ENCODE measurements at regions not wholly inside any gene's neighbourhood (a gene's known extent, or its start where the extent isn't known, plus 50 kb on each side); places are given as distances from the start of the nearest gene placed in this dataset.

GRCh38 chr1:198923993-198924392 is 285.2 kb downstream of the PTPRC start:
- H3K27me3 ChIP-seq (ENCODE audit: insufficient read depth, low read length), result no peaks in the 10 kb centered on the region
- H3K36me3 ChIP-seq (ENCODE audit: insufficient read depth, low read depth, low read length), result no peaks in the 10 kb centered on the region
- H3K27ac ChIP-seq (ENCODE audit: low read length), result no peak overlapping the region
- H3K4me3 ChIP-seq (ENCODE audit: low read length), result no peak overlapping the region
- H3K9ac ChIP-seq (ENCODE audit: low read depth, low read length), result no peak overlapping the region
- H3K9me3 ChIP-seq (ENCODE audit: insufficient read depth, low read depth, low read length), result no peaks in the 10 kb centered on the region
- H3K4me1 ChIP-seq (ENCODE audit: insufficient read depth, low read length), result no peaks in the 10 kb centered on the region

GRCh38 chr1:198925567-198925966 is 286.7 kb downstream of the PTPRC start:
- Histone ChIP-seq H3K9me3 (ENCODE audit: insufficient read depth, low read depth, low read length) (no peaks in the 10 kb centered on the region), H3K4me1 (ENCODE audit: insufficient read depth, low read length) (no peaks in the 10 kb centered on the region), H3K4me3 (ENCODE audit: low read length) (no peak overlapping the region), H3K27me3 (ENCODE audit: insufficient read depth, low read length) (no peaks in the 10 kb centered on the region), H3K27ac (ENCODE audit: low read length) (no peak overlapping the region), H3K9ac (ENCODE audit: low read depth, low read length) (no peak overlapping the region), H3K36me3 (ENCODE audit: insufficient read depth, low read depth, low read length) (no peaks in the 10 kb centered on the region)

- H3K9ac ChIP-seq (ENCODE audit: low read depth, low read length), result no peak overlapping the region
- H3K27ac ChIP-seq (ENCODE audit: low read length), result no peak overlapping the region
- H3K4me3 ChIP-seq (ENCODE audit: low read length), result no peak overlapping the region
These were observed 288.3 kb downstream of the PTPRC start for GRCh38 chr1:198927129-198927528.

GRCh38 chr1:198929111-198929604 is 290.3 kb downstream of the PTPRC start:
- no peak overlapping the region for H3K4me3 ChIP-seq (ENCODE audit: low read length)
- no peaks in the 10 kb centered on the region for H3K27me3 ChIP-seq (ENCODE audit: insufficient read depth, low read length)
- H3K9me3 ChIP-seq (ENCODE audit: insufficient read depth, low read depth, low read length), result no peaks in the 10 kb centered on the region
- no peaks in the 10 kb centered on the region for H3K36me3 ChIP-seq (ENCODE audit: insufficient read depth, low read depth, low read length)
- H3K9ac ChIP-seq (ENCODE audit: low read depth, low read length), result no peak overlapping the region
- no peak overlapping the region for H3K27ac ChIP-seq (ENCODE audit: low read length)
- peaks cover 5% of the 10 kb centered on the region; the same call in 1 of the 2 replicates for H3K4me1 ChIP-seq (ENCODE audit: insufficient read depth, low read length)

More at GRCh38 chr1:198927129-198927528, 288.3 kb downstream of the PTPRC start:
- H3K4me1 ChIP-seq (ENCODE audit: insufficient read depth, low read length), result no peaks in the 10 kb centered on the region
- H3K36me3 ChIP-seq (ENCODE audit: insufficient read depth, low read depth, low read length), result no peaks in the 10 kb centered on the region
- no peaks in the 10 kb centered on the region for H3K27me3 ChIP-seq (ENCODE audit: insufficient read depth, low read length)
- no peaks in the 10 kb centered on the region for H3K9me3 ChIP-seq (ENCODE audit: insufficient read depth, low read depth, low read length)

- Histone ChIP-seq H3K9me3 (ENCODE audit: insufficient read depth, low read depth, low read length) (no peaks in the 10 kb centered on the region), H3K9ac (ENCODE audit: low read depth, low read length) (no peak overlapping the region), H3K4me3 (ENCODE audit: low read length) (no peak overlapping the region), H3K36me3 (ENCODE audit: insufficient read depth, low read depth, low read length) (no peaks in the 10 kb centered on the region), H3K4me1 (ENCODE audit: insufficient read depth, low read length) (peaks cover 5% of the 10 kb centered on the region; the same call in 1 of the 2 replicates), H3K27ac (ENCODE audit: low read length) (no peak overlapping the region), H3K27me3 (ENCODE audit: insufficient read depth, low read length) (no peaks in the 10 kb centered on the region)
These were observed 291.2 kb downstream of the PTPRC start for GRCh38 chr1:198929961-198930599.

GRCh38 chr1:198932351-198932991 is 293.6 kb downstream of the PTPRC start:
- Histone ChIP-seq H3K9me3 (ENCODE audit: insufficient read depth, low read depth, low read length) (no peaks in the 10 kb centered on the region), H3K36me3 (ENCODE audit: insufficient read depth, low read depth, low read length) (no peaks in the 10 kb centered on the region), H3K9ac (ENCODE audit: low read depth, low read length) (no peak overlapping the region), H3K4me1 (ENCODE audit: insufficient read depth, low read length) (peaks cover 5% of the 10 kb centered on the region; the same call in 1 of the 2 replicates), H3K27ac (ENCODE audit: low read length) (no peak overlapping the region), H3K27me3 (ENCODE audit: insufficient read depth, low read length) (no peaks in the 10 kb centered on the region), H3K4me3 (ENCODE audit: low read length) (0 out of 2 replicates have a peak overlapping the region, but pooled peaks have one; percentile 9)

- no peaks in the 10 kb centered on the region for H3K27me3 ChIP-seq (ENCODE audit: insufficient read depth, low read length)
- H3K27ac ChIP-seq (ENCODE audit: low read length), result no peak overlapping the region
- H3K4me1 ChIP-seq (ENCODE audit: insufficient read depth, low read length), result peaks cover 5% of the 10 kb centered on the region; the same call in 1 of the 2 replicates
- H3K9ac ChIP-seq (ENCODE audit: low read depth, low read length), result no peak overlapping the region
- H3K4me3 ChIP-seq (ENCODE audit: low read length), result no peak overlapping the region
- no peaks in the 10 kb centered on the region for H3K36me3 ChIP-seq (ENCODE audit: insufficient read depth, low read depth, low read length)
- no peaks in the 10 kb centered on the region for H3K9me3 ChIP-seq (ENCODE audit: insufficient read depth, low read depth, low read length)
These were observed 294.8 kb downstream of the PTPRC start for GRCh38 chr1:198933515-198934222.

GRCh38 chr1:198934426-198934825 is 295.6 kb downstream of the PTPRC start:
- no peaks in the 10 kb centered on the region for H3K9me3 ChIP-seq (ENCODE audit: insufficient read depth, low read depth, low read length)
- H3K4me3 ChIP-seq (ENCODE audit: low read length), result peak overlapping the region; percentile 21; the same call in 1 of the 2 replicates
- no peak overlapping the region for H3K9ac ChIP-seq (ENCODE audit: low read depth, low read length)
- H3K27me3 ChIP-seq (ENCODE audit: insufficient read depth, low read length), result no peaks in the 10 kb centered on the region
- H3K36me3 ChIP-seq (ENCODE audit: insufficient read depth, low read depth, low read length), result no peaks in the 10 kb centered on the region
- peaks cover 5% of the 10 kb centered on the region; the same call in 1 of the 2 replicates for H3K4me1 ChIP-seq (ENCODE audit: insufficient read depth, low read length)
- H3K27ac ChIP-seq (ENCODE audit: low read length), result no peak overlapping the region

GRCh38 chr1:198934901-198935305 is 296.1 kb downstream of the PTPRC start:
- H3K27me3 ChIP-seq (ENCODE audit: insufficient read depth, low read length), result no peaks in the 10 kb centered on the region
- H3K4me1 ChIP-seq (ENCODE audit: insufficient read depth, low read length), result peaks cover 5% of the 10 kb centered on the region; the same call in 1 of the 2 replicates
- no peaks in the 10 kb centered on the region for H3K9me3 ChIP-seq (ENCODE audit: insufficient read depth, low read depth, low read length)
- no peaks in the 10 kb centered on the region for H3K36me3 ChIP-seq (ENCODE audit: insufficient read depth, low read depth, low read length)
- no peak overlapping the region for H3K27ac ChIP-seq (ENCODE audit: low read length)
- peak overlapping the region; percentile 21; the same call in 1 of the 2 replicates for H3K4me3 ChIP-seq (ENCODE audit: low read length)
- no peak overlapping the region; the same call in 1 of the 2 replicates for H3K9ac ChIP-seq (ENCODE audit: low read depth, low read length)

GRCh38 chr1:198935306-198935921 is 296.6 kb downstream of the PTPRC start:
- H3K27me3 ChIP-seq (ENCODE audit: insufficient read depth, low read length), result no peaks in the 10 kb centered on the region
- no peak overlapping the region; the same call in 1 of the 2 replicates for H3K9ac ChIP-seq (ENCODE audit: low read depth, low read length)
- no peak overlapping the region for H3K27ac ChIP-seq (ENCODE audit: low read length)
- H3K36me3 ChIP-seq (ENCODE audit: insufficient read depth, low read depth, low read length), result no peaks in the 10 kb centered on the region
- H3K9me3 ChIP-seq (ENCODE audit: insufficient read depth, low read depth, low read length), result no peaks in the 10 kb centered on the region
- H3K4me1 ChIP-seq (ENCODE audit: insufficient read depth, low read length), result peaks cover 5% of the 10 kb centered on the region; the same call in 1 of the 2 replicates
- H3K4me3 ChIP-seq (ENCODE audit: low read length), result peak overlapping the region; percentile 21; the same call in 1 of the 2 replicates

Data from iPS-20b (cell line).